AG08396 (cell line): ENCODE measurements at regions not wholly inside any gene's neighbourhood (a gene's known extent, or its start where the extent isn't known, plus 50 kb on each side); places are given as distances from the start of the nearest gene placed in this dataset.

Experiments
- DNase-seq: peaks from one replicate; pipeline ENCODE4 v3.0.0; 2012; ENCODE audit warnings: low spot score, mixed read lengths

DNA sequence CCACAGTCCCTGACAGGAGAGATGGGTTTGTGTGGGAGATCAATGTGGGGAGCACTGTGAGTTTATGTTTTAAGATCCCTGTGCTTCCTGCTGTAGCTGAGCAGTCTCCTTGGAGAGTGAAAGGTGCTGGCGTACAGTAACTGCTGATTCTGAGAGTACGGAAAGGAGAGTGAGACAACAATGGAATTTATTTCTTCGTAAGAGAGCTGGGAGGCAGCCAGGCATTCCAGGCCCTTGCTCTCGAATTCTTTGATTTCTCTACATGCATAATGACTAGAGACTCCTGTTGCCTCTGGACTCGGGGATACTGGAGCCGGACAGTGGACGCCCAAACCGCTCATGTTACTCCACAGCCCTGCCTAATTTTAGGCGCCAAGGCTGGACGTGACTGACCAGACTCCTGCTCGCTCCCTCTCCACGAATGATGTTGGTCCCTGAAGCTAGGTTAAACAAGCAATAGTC, 131.0 kb upstream of the PHACTR1 start:
- DNase-seq: peak; percentile 19

DNA sequence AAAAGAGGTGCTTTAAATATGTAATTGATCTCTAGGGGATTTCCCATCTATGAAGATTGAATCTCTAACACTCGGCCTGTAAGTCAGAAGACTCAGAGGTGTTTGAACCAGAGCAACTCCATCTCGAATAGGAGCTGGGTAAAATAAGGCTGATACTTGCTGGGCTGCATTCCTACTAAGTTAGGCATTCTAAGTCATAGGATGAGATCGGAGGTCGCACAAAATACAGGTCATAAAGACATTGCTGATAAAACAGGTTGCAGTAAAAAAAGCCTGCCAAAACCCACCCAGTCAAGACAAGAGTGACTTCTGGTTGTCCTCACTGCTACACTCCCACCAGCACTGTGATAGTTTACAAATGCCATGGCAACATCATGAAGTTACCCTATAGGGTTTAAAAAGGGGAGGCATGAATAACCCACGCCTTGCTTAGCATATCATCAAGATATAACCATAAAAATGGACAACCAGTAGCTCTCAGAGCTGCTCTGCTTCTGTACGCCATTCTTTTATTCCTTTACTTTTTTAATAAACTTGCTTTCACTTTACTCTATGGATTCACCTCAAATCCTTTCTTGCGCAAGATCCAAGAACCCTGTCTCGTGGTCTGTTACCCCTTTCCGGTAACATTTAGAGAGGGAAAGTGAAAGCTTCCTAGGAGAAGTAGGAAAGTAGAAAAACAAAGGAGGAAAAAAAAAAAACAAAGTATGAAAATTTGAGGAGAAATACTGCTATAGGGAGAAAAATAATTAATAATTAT, 129.7 kb upstream of the PHACTR1 start:
- no peak for DNase-seq

DNA sequence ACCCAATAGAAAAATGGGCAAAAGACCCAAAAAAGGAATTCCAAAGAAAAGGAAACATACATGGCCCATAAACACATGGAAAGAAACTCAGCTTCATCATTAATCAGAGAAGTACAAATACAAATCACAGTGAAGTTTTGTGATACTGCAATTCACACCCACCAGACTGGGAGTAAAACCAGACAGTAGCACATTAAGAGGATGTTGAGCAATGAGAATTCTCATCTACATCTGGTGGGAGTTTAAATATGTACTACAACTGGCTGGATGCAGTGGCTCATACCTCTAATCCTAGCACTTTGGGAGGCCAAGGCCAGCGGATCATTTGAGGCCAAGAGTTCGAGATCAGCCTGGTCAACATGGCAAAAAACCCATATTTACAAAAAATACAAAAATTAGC, 125.7 kb upstream of the PHACTR1 start:
- no peak for DNase-seq

DNA sequence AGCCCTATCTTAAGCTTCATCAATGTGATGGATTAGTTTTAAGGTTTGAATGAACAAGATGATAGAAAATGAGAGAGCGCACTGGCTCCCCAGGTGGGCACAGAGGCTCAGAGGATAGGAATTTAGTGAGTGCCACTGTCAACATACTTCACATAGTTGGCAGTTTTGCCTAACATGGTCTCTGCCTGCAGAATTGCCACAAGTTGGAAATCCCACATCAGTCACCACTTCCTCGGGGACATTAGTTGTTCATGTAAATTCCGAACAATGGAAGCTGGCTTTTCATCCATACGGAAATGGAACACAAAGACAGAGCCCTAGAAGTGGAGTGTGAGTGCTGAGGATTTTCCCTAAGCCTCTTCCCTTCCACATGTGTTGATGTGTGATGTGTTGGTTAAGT, 123.9 kb upstream of the PHACTR1 start:
- DNase-seq: no peak

GRCh38 chr6:12593771-12594529, 122.6 kb upstream of the PHACTR1 start:
- DNase-seq: no peak

GRCh38 chr6:12594530-12594893, 122.1 kb upstream of the PHACTR1 start:
- DNase-seq: no peak

GRCh38 chr6:12595161-12595811, 121.3 kb upstream of the PHACTR1 start:
- peak; percentile 17 for DNase-seq

DNA sequence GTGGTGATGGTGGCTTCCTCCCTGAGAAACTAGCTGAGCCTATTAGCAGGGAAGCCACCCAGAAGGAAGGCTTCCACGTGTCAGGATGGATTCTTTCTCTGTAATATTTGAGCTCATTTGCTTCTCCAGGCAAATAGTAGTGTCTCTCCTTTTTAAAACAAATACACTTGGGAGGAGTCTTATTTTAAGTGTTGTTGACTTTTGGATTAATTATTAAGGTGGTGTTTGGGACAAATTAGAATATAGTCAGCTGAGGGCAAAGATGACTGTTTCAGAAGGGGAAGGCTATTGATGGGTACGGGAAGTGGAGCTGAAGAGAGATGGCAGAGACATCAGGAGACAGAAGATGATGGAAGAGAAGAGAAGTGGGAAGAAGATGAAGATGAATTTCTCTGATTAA, 119.8 kb upstream of the PHACTR1 start:
- DNase-seq: no peak

- DNase-seq: no peak
Measured at GRCh38 chr6:12598919-12599318, 117.6 kb upstream of the PHACTR1 start.

DNA sequence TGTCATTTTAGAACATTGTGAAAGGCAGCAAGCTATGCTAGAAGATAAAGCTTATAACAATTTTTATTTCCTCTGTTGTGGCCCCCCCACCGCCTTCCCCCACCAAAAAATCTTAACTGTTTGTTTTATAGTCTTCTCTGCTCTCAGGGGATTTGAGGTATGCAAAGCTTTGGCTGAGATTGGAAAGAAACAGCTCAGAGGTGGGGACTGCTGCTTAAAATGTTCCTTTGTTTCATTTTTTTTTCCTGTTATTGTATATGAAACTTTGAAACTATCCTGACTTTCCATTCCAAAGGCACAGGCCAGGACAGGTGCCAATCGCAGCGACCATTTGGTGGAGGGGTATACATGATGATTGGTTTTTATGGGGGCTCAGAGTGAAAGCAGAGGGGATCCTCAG, 114.7 kb upstream of the PHACTR1 start:
- DNase-seq: no peak

- DNase-seq: no peak
Measured at GRCh38 chr6:12602342-12602741, 114.2 kb upstream of the PHACTR1 start.

DNA sequence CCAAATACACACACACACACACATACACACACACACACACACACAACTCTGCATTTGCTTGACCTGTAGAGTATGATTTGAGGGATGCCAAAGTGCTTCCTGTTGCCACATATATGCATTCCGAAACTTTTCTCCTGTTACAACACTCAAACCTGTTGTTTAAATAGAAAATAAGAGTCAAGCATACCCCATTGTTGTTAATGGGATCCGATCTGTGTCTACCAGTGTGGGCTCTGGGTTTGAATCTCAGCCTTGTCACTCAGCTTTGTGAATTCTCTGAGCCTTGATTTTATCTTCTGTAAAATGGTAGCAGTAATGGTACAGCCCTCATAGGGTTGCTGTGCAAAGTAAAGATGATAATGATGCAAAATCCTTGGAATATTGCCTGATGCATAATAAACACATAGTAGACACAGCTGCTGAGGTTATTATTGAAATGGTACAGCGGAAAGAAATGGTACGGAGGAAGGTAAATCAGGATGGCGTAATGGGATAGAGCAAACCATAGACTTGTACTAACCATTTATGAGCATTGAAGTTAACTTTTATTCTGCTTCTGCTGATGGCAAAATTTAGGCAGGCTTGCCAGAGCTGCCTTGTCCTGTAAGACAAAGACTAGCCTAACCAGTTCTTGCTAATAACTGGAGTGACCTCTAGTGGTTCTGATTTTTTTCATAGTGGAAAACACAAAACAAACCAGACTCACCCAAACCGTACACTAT, 113.5 kb upstream of the PHACTR1 start:
- DNase-seq: peak; percentile 39

DNA sequence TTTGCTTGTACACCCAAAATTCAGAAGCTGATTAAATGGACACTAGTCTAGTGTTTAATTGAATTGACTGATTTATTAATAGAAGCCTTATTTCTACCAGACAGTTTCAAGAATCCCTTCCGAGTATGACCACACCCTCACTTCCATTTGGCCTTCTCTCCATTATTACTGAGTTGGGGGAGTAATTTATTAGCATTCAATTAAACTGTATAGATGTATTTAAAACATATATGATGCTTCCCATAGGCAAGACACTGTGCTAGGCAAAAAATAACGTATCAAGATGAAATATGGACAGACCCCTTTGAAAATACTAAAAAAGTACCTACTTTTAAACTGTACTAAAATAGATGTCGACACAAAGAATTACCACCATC, 112.9 kb upstream of the PHACTR1 start:
- no peak for DNase-seq

DNA sequence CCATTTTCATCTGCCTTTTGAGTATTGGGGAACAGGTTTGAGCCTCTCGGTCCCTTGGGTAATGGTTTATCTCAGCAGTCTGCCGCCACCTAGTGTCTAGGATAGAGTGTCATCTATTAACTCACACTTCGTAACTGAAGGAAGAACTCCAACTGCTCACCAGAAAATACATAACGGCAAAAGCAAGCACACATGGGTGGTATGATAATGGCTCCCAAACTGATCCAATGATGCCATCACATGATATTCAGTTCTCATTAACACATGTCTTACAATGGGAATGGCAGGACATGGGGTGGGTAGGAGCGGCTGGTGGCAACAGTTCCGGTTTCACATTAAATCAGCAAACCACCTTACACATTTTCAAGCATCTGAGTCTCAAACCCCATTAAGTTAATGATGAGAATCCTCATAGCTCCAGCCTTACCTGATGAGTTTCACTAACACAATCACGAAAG, 110.7 kb upstream of the PHACTR1 start:
- peak; percentile 31 for DNase-seq

GRCh38 chr6:12606616-12607015, 110.0 kb upstream of the PHACTR1 start:
- no peak for DNase-seq

GRCh38 chr6:12608016-12608860, 108.3 kb upstream of the PHACTR1 start:
- DNase-seq: no peak

GRCh38 chr6:12608874-12609273, 107.7 kb upstream of the PHACTR1 start:
- DNase-seq: no peak

GRCh38 chr6:12609751-12610150, 106.8 kb upstream of the PHACTR1 start:
- no peak for DNase-seq

DNA sequence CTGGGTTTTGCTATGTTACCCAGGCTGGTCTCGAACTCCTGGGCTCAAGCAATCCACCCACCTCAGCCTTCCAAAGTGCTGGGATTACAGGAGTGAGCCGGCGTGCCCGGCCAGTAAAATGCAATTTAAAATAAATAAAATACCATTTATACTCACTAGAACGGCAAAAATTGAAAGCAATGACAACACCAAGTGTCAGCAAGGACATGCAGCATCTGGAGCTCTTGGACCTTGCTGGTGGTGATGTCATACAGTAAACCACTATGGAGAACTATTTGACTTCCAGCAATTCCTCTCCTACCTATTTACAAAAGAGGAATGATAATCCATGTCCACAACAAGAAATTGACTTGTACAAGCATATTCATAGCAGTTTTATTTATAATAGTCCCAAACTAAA, 105.7 kb upstream of the PHACTR1 start:
- DNase-seq: no peak

DNA sequence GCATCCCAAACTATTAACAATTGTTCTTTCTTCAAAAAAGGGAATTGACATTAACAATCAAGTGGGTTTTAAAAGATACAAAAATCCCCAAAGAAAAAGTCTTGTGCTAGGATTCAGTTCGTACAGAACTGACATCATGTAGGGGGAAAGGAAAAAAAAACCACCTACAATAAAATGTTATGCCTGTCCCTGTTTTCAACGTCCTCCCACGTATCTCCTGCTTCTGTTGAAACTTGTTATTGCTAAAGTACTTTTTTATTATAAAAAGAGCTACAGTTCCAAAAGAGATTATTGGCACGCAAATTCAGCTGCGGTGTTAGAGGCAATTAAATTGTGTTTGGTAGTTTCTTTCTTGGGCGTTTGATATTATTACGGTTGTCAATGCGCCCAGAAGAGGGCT, 102.8 kb upstream of the PHACTR1 start:
- DNase-seq: no peak

DNA sequence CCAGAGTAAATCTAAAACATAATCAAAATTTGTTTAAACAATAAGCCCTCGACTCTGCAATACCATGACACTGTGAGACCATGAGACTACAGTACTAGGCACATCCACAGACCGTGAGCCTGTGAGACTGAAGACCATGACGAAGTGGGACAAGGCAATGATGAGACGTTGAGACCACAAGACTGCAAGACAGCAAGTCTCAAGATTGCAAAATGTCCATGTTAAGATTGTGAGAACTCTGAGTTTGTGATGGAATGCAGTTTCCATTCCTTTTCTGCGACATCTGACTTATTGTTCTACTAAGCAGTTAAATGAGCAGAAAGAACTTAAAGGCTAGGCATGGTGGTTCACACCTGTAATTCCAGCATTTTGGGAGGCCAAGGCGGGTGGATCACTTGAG, 102.1 kb upstream of the PHACTR1 start:
- DNase-seq: no peak
